H1 (cell line): ENCODE measurements at regions not wholly inside any gene's neighbourhood (a gene's known extent, or its start where the extent isn't known, plus 50 kb on each side); places are given as distances from the start of the nearest gene placed in this dataset.

Experiments used
- CTCF ChIA-PET: fragments of 300-600 bp; sonication (Branson Sonifier 250); formaldehyde crosslinking; loops from one replicate; lab custom pipeline; 2021; ENCODE audit not compliant: partially characterized antibody; lab: Charles Lee
- POLR2A ChIA-PET: fragments of 300-600 bp; sonication (Branson Sonifier 250); formaldehyde crosslinking; loops from one replicate; lab custom pipeline; 2021; ENCODE audit warnings: inconsistent platforms; ENCODE audit not compliant: partially characterized antibody; lab: Charles Lee
- DNase-seq, 2 experiments: peaks; one replicate each; pipeline versions ENCODE4 v3.0.0 to v3.0.0-alpha.2; 2010 to 2022; ENCODE audit warnings: low spot score in 2 of 2, low read depth in 1 of 2, mixed read lengths in 1 of 2
- FAIRE-seq: peaks from 2 replicates; lab custom pipeline; 2011; peaks lifted over from hg19 to GRCh38; lab: Jason Lieb, UNC
- H2AFZ ChIP-seq: 2 replicates; pipeline ENCODE4 v1.8.1; 2012; ENCODE audit warnings: low read length, inconsistent platforms
- H2AK5ac ChIP-seq: 2 replicates; pipeline ENCODE4 v1.6.1; 2013; ENCODE audit warnings: low read depth, low read length
- H2BK120ac ChIP-seq: replicated peaks from 2 replicates; pipeline ENCODE3; 2013; ENCODE audit warnings: low read depth, low read length, inconsistent platforms
- H2BK12ac ChIP-seq: 2 replicates; pipeline ENCODE4 v1.6.1; 2013; ENCODE audit warnings: low read depth, low read length
- H2BK15ac ChIP-seq: 2 replicates; pipeline ENCODE4 v1.6.1; 2013; ENCODE audit warnings: low read length
- H2BK20ac ChIP-seq: 2 replicates; pipeline ENCODE4 v1.6.1; 2013; ENCODE audit warnings: low read length
- H2BK5ac ChIP-seq: 2 replicates; pipeline ENCODE4 v1.6.1; 2013; ENCODE audit warnings: low read depth, low read length
- H3K14ac ChIP-seq: 2 replicates; pipeline ENCODE4 v1.6.1; 2013; ENCODE audit warnings: inconsistent platforms; ENCODE audit not compliant: insufficient read length
- H3K18ac ChIP-seq: 2 replicates; pipeline ENCODE4 v1.6.1; 2013; ENCODE audit warnings: low read length; ENCODE audit errors: extremely low read depth
- H3K23ac ChIP-seq: 2 replicates; pipeline ENCODE4 v1.6.1; 2013; ENCODE audit warnings: inconsistent platforms; ENCODE audit not compliant: insufficient read length
- H3K23me2 ChIP-seq: 2 replicates; pipeline ENCODE4 v1.6.1; 2013; ENCODE audit warnings: low read depth, low read length
- H3K27ac ChIP-seq: 2 replicates; pipeline ENCODE4 v1.6.1; 2011; ENCODE audit warnings: low read depth, low read length, inconsistent platforms
- H3K27me3 ChIP-seq, 4 experiments: replicated peaks in 1 of 4; 1 replicate in 1 of 4; 2 replicates in 3 of 4; pipeline versions ENCODE4 v1.6.1 to v1.8.1; 2011 to 2013; ENCODE audit warnings: low read length in 3 of 4, mild to moderate bottlenecking in 3 of 4, inconsistent platforms in 2 of 4, mixed read lengths in 2 of 4, moderate library complexity in 1 of 4; ENCODE audit not compliant: control insufficient read depth in 3 of 4, insufficient read depth in 3 of 4; ENCODE audit errors: extremely low read depth in 1 of 4
- H3K36me3 ChIP-seq, 4 experiments: 2 replicates each; pipeline versions ENCODE4 v1.6.1 to v1.8.1; 2011 to 2013; ENCODE audit warnings: mild to moderate bottlenecking in 4 of 4, low read length in 3 of 4, moderate library complexity in 2 of 4, control low read depth in 1 of 4, inconsistent platforms in 1 of 4; ENCODE audit not compliant: insufficient read depth in 4 of 4, control insufficient read depth in 2 of 4
- H3K4ac ChIP-seq: replicated peaks from 2 replicates; pipeline ENCODE3; 2013; ENCODE audit warnings: low read length, low read depth, mixed read lengths, inconsistent platforms; ENCODE audit not compliant: insufficient read length
- H3K4me1 ChIP-seq, 4 experiments: replicated peaks in 1 of 4; 1 replicate in 1 of 4; 2 replicates in 3 of 4; pipeline versions ENCODE4 v1.6.1 to v1.8.1; 2011 to 2013; ENCODE audit warnings: low read length in 3 of 4, inconsistent platforms in 2 of 4, mixed read lengths in 1 of 4; ENCODE audit not compliant: insufficient read depth in 4 of 4, control insufficient read depth in 3 of 4
- H3K4me2 ChIP-seq, 2 experiments: 2 replicates each; pipeline versions ENCODE4 v1.6.1 to v1.8.1; 2011 to 2013; ENCODE audit warnings: low read depth in 2 of 2, low read length in 2 of 2, control low read depth in 1 of 2, inconsistent platforms in 1 of 2, mild to moderate bottlenecking in 1 of 2; ENCODE audit not compliant: insufficient read depth in 1 of 2
- H3K4me3 ChIP-seq, 4 experiments: fragments of 200-600, 300-600 bp in 1 of 4; sonication (generic), shearing (Covaris generic), sonication (Bioruptor Twin) in 1 of 4; 2 replicates each; pipeline versions ENCODE4 v1.5.1 to v1.8.1; 2011 to 2016; ENCODE audit warnings: low read length in 4 of 4, low read depth in 3 of 4, control low read depth in 2 of 4, inconsistent platforms in 2 of 4, mild to moderate bottlenecking in 2 of 4, mixed read lengths in 1 of 4, moderate library complexity in 1 of 4; ENCODE audit not compliant: insufficient read depth in 2 of 4; ENCODE audit errors: extremely low read depth in 1 of 4
- H3K56ac ChIP-seq: replicated peaks from 2 replicates; pipeline ENCODE3; 2013; ENCODE audit warnings: low read depth, mild to moderate bottlenecking, mixed read lengths, low read length, inconsistent platforms; ENCODE audit not compliant: insufficient read length
- H3K79me1 ChIP-seq: 2 replicates; pipeline ENCODE4 v1.6.1; 2013; ENCODE audit warnings: low read depth, low read length, control low read depth
- H3K79me2 ChIP-seq, 2 experiments: 2 replicates each; pipeline versions ENCODE4 v1.6.1 to v1.8.1; 2012 to 2013; ENCODE audit warnings: low read length in 2 of 2, mild to moderate bottlenecking in 2 of 2, inconsistent platforms in 1 of 2; ENCODE audit not compliant: insufficient read depth in 2 of 2, control insufficient read depth in 1 of 2
- H3K9ac ChIP-seq, 4 experiments: replicated peaks in 1 of 4; 1 replicate in 1 of 4; 2 replicates in 3 of 4; pipeline versions ENCODE4 v1.6.1 to v1.8.1; 2011 to 2013; ENCODE audit warnings: low read depth in 3 of 4, low read length in 3 of 4, control low read depth in 2 of 4, mild to moderate bottlenecking in 2 of 4, moderate library complexity in 2 of 4, inconsistent platforms in 1 of 4; ENCODE audit errors: extremely low read depth in 1 of 4
- H3K9me3 ChIP-seq, 2 experiments: 2 replicates each; pipeline versions ENCODE4 v1.6.1 to v1.8.1; 2012 to 2013; ENCODE audit warnings: mild to moderate bottlenecking in 2 of 2, moderate library complexity in 2 of 2, control low read depth in 1 of 2, inconsistent platforms in 1 of 2, low read depth in 1 of 2, low read length in 1 of 2, mixed read lengths in 1 of 2; ENCODE audit not compliant: insufficient read depth in 2 of 2
- H4K20me1 ChIP-seq, 2 experiments: replicated peaks in 1 of 2; 2 replicates each; pipeline versions ENCODE3 to v1.8.1; 2011 to 2013; ENCODE audit warnings: inconsistent platforms in 2 of 2, low read length in 2 of 2, mild to moderate bottlenecking in 1 of 2; ENCODE audit not compliant: insufficient read depth in 2 of 2, control insufficient read depth in 1 of 2
- H4K5ac ChIP-seq: 2 replicates; pipeline ENCODE4 v1.6.1; 2013; ENCODE audit warnings: low read length, low read depth, mixed read lengths, inconsistent platforms; ENCODE audit not compliant: insufficient read length
- H4K8ac ChIP-seq: 2 replicates; pipeline ENCODE4 v1.8.0; 2013; ENCODE audit warnings: mild to moderate bottlenecking, moderate library complexity, low read length, inconsistent platforms; ENCODE audit not compliant: insufficient read depth; ENCODE audit errors: extremely low read depth
- H4K91ac ChIP-seq: replicated peaks from 2 replicates; pipeline ENCODE3; 2013; ENCODE audit warnings: low read length, mixed read lengths, inconsistent platforms; ENCODE audit not compliant: insufficient read length
- CHD1 ChIP-seq: IDR thresholded peaks from 2 replicates; pipeline ENCODE4 v1.6.1; 2012; ENCODE audit warnings: low read depth, low read length, improper control_type of control experiment
- CREB1 ChIP-seq: IDR thresholded peaks from 2 replicates; pipeline ENCODE4 v1.6.1; 2012; ENCODE audit warnings: inconsistent platforms
- CTBP2 ChIP-seq: IDR thresholded peaks from 2 replicates; pipeline ENCODE4 v1.7.0; 2011; ENCODE audit warnings: borderline replicate concordance, mild to moderate bottlenecking, moderate library complexity, mixed read lengths, low read length; ENCODE audit not compliant: insufficient read depth, insufficient read length
- E2F6 ChIP-seq: IDR thresholded peaks from 2 replicates; pipeline ENCODE4 v1.6.1; 2012; ENCODE audit warnings: inconsistent platforms
- HDAC6 ChIP-seq: IDR thresholded peaks from one replicate; pipeline ENCODE4 v1.7.1; 2012; ENCODE audit warnings: low read depth, mild to moderate bottlenecking, inconsistent platforms, low read length, moderate library complexity
- POLR2AphosphoS5 ChIP-seq: IDR thresholded peaks from 2 replicates; pipeline ENCODE4 v1.6.1; 2011; ENCODE audit warnings: low read depth, low read length
- RNF2 ChIP-seq: fragments of 200-900, 300-1000 bp; sonication (generic); IDR thresholded peaks from 2 replicates; pipeline ENCODE4 v1.7.1; 2016; ENCODE audit warnings: borderline replicate concordance, low read depth, mild to moderate bottlenecking, antibody characterized with exemption, low read length; ENCODE audit not compliant: poor library complexity, severe bottlenecking; ENCODE audit errors: missing control alignments
- SP4 ChIP-seq: IDR thresholded peaks from 2 replicates; pipeline ENCODE4 v1.6.1; 2012; ENCODE audit warnings: low read length, inconsistent platforms
- SRF ChIP-seq: IDR thresholded peaks from 2 replicates; pipeline ENCODE4 v1.6.1; 2011; ENCODE audit warnings: mild to moderate bottlenecking, low read depth, low read length, moderate library complexity
- TAF7 ChIP-seq: optimal IDR thresholded peaks from 2 replicates; pipeline ENCODE3; 2011; ENCODE audit warnings: low read depth, mild to moderate bottlenecking, inconsistent platforms, low read length, moderate library complexity, borderline replicate concordance
- ZNF274 ChIP-seq: IDR thresholded peaks from 2 replicates; pipeline ENCODE4 v1.7.0; 2012; ENCODE audit warnings: low read length, borderline replicate concordance; ENCODE audit errors: extremely low read depth
- WGBS, 2 experiments: shearing (Covaris generic) in 1 of 2; methylation state at CpG; one replicate each; pipeline versions ENCODE4 v1.1.6 to v1.1.7; 2013 to 2015; ENCODE audit warnings: low lambda C conversion rate in 2 of 2, mixed read lengths in 2 of 2, inconsistent platforms in 1 of 2, low coverage in 1 of 2, missing lambda C conversion rate in 1 of 2; ENCODE audit not compliant: insufficient replicate concordance in 2 of 2, insufficient coverage in 1 of 2, insufficient read length in 1 of 2; ENCODE audit errors: extremely low coverage in 1 of 2, missing lambda C conversion rate in 1 of 2; 5-methylcytosine and 5-hydroxymethylcytosine counted together

DNA sequence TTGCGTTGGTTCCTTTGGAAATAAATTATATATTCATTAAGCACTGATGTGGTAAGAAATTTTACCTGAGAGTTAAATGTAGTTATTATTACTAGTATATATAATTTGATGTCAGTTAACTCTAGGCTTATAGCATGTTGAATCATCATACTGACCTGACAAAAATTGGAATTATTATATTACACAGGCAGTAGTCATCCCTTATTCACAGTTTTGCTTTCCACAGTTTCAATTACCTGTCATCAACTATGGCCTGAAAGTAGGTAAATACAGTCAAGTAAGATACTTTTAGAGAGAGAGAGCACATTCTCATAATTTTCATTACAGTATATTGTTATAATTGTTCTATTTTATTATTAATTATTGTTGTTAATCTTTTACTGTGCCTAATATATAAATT lies 1074.7 kb downstream of the CDH11 start:
- Histone ChIP-seq H3K9me3 (no peaks in the 10 kb centered on the region), H3K79me1 (no peaks in the 10 kb centered on the region), H4K20me1 (no peaks in the 10 kb centered on the region), H4K8ac (no peak overlapping the region), H2BK5ac (no peak overlapping the region), H3K36me3 (no peaks in the 10 kb centered on the region), H4K5ac (no peak overlapping the region), H3K4me3 (no peak overlapping the region)
- POLR2A ChIA-PET = no interaction called here
- TF ChIP-seq CTBP2 (no peak), SRF (no peak), E2F6 (no peak), CHD1 (no peak), RNF2 (no peak), SP4 (no peak), HDAC6 (no peak), POLR2AphosphoS5 (no peak), ZNF274 (no peak), CREB1 (no peak), TAF7 (no peak)
- TF ChIP-seq, all 59 proteins: peak for 0
- Histone ChIP-seq H3K9ac (no peak overlapping the region), H3K4ac (no peak overlapping the region), H3K4me1 (no peaks in the 10 kb centered on the region), H2BK15ac (no peak overlapping the region), H3K14ac (no peak overlapping the region), H3K27me3 (no peaks in the 10 kb centered on the region), H3K79me2 (no peaks in the 10 kb centered on the region), H3K23ac (no peak overlapping the region), H2BK20ac (no peak overlapping the region), H2BK12ac (no peak overlapping the region), H2BK120ac (no peak overlapping the region), H3K56ac (no peak overlapping the region), H3K23me2 (no peaks in the 10 kb centered on the region), H2AK5ac (no peak overlapping the region), H3K4me2 (no peak overlapping the region), H4K91ac (no peak overlapping the region), H2AFZ (no peak overlapping the region), H3K27ac (no peak overlapping the region), H3K18ac (no peak overlapping the region)
- 93% methylated on average over 1 of the region's 1 CpG; no CpG with 5 or more reads in 1 of the 2 experiments for WGBS, 2 experiments
- no peak for DNase-seq
- CTCF ChIA-PET = interaction anchor here (2.0 kb wide), 1 partner anchor 586 kb away, joined by 8 read pairs; no protein-coding TSS in a partner anchor
- FAIRE-seq = no peak
